ENCODE measurements at regions not wholly inside any gene's neighbourhood (a gene's known extent, or its start where the extent isn't known, plus 50 kb on each side); places are given as distances from the start of the nearest gene placed in this dataset.

- H3K27me3 ChIP-seq = no peaks in the 10 kb centered on the region
- H3K27ac ChIP-seq = no peak overlapping the region
- peaks cover 0 to 7% of the 10 kb centered on the region in 2 donors for H3K4me1 ChIP-seq
- H3K36me3 ChIP-seq = no peaks in the 10 kb centered on the region
- no peaks in the 10 kb centered on the region for H3K9me3 ChIP-seq
- TF ChIP-seq CTCF (IDR thresholded peaks at IDR 0.05) = no peak
- DNase-seq (ENCODE audit: low spot score) = no peak
- no peak overlapping the region for H3K4me3 ChIP-seq
These were observed 68.1 kb downstream of the BOD1L2 start for GRCh38 chr18:57214976-57215375.

- DNase-seq (ENCODE audit: low spot score) = no peak
- Histone ChIP-seq H3K36me3 (no peaks in the 10 kb centered on the region), H3K9me3 (no peaks in the 10 kb centered on the region), H3K27me3 (no peaks in the 10 kb centered on the region), H3K27ac (no peak overlapping the region), H3K4me1 (no peaks in the 10 kb centered on the region), H3K4me3 (no peak overlapping the region)
- TF ChIP-seq CTCF (IDR thresholded peaks at IDR 0.05) = no peak
These were observed 71.4 kb downstream of the BOD1L2 start for GRCh38 chr18:57218281-57218680.

GRCh38 chr18:57219964-57220363 lies 73.1 kb downstream of the BOD1L2 start:
- Histone ChIP-seq H3K9me3 (no peaks in the 10 kb centered on the region), H3K36me3 (no peaks in the 10 kb centered on the region), H3K27me3 (no peaks in the 10 kb centered on the region), H3K4me3 (no peak overlapping the region), H3K27ac (no peak overlapping the region), H3K4me1 (no peaks in the 10 kb centered on the region)
- no peak for TF ChIP-seq CTCF (IDR thresholded peaks at IDR 0.05)
- DNase-seq (ENCODE audit: low spot score) = no peak

- DNase-seq (ENCODE audit: low spot score) = no peak
- TF ChIP-seq CTCF (IDR thresholded peaks at IDR 0.05) = no peak
- no peaks in the 10 kb centered on the region for H3K36me3 ChIP-seq
- no peaks in the 10 kb centered on the region for H3K9me3 ChIP-seq
- no peaks in the 10 kb centered on the region for H3K27me3 ChIP-seq
- no peak overlapping the region for H3K27ac ChIP-seq
- no peak overlapping the region for H3K4me3 ChIP-seq
- no peaks in the 10 kb centered on the region for H3K4me1 ChIP-seq
These were observed 73.6 kb downstream of the BOD1L2 start for GRCh38 chr18:57220480-57220879.

GRCh38 chr18:57220930-57221483 lies 74.1 kb downstream of the BOD1L2 start:
- H3K4me3 ChIP-seq = no peak overlapping the region
- H3K4me1 ChIP-seq = no peaks in the 10 kb centered on the region
- no peaks in the 10 kb centered on the region for H3K27me3 ChIP-seq
- no peak for TF ChIP-seq CTCF (IDR thresholded peaks at IDR 0.05)
- no peak overlapping the region for H3K27ac ChIP-seq
- no peaks in the 10 kb centered on the region for H3K36me3 ChIP-seq
- no peaks in the 10 kb centered on the region for H3K9me3 ChIP-seq
- no peak for DNase-seq (ENCODE audit: low spot score)

- no peak for TF ChIP-seq CTCF (IDR thresholded peaks at IDR 0.05)
- no peak for DNase-seq (ENCODE audit: low spot score)
- Histone ChIP-seq H3K4me1 (no peaks in the 10 kb centered on the region), H3K36me3 (no peaks in the 10 kb centered on the region), H3K4me3 (no peak overlapping the region), H3K27me3 (no peaks in the 10 kb centered on the region), H3K9me3 (no peaks in the 10 kb centered on the region), H3K27ac (no peak overlapping the region)
These were observed 76.4 kb downstream of the BOD1L2 start for GRCh38 chr18:57223144-57223870.
